ENCODE measurements at regions not wholly inside any gene's neighbourhood (a gene's known extent, or its start where the extent isn't known, plus 50 kb on each side); places are given as distances from the start of the nearest gene placed in this dataset.

DNA sequence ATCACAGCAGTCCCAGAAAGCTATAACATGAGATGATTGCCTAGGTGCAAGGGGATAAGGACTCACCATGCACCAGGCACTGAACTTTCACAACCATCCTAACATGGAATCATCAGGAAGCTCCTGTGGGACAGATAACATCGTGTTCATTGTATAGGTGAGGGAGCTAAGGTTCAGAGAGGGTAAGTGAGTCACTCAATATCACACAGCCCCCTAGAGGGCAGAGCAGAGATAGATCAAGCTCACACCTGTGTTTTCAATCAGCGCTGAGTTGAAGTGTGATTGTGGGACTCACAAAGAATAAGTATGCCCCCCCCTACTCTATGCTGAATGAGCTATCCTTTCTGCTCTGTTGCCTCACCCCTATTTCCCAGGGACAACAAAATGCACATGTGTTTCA lies 377.7 kb upstream of the ERCC4 start:
- DNase-seq (ENCODE audit: low spot score) = no peak
- in situ Hi-C loops (cut with MboI; ENCODE audit: low sequenced_read_pairs, unreplicated experiment) = no loop called here
- TF ChIP-seq, protein P1, sequence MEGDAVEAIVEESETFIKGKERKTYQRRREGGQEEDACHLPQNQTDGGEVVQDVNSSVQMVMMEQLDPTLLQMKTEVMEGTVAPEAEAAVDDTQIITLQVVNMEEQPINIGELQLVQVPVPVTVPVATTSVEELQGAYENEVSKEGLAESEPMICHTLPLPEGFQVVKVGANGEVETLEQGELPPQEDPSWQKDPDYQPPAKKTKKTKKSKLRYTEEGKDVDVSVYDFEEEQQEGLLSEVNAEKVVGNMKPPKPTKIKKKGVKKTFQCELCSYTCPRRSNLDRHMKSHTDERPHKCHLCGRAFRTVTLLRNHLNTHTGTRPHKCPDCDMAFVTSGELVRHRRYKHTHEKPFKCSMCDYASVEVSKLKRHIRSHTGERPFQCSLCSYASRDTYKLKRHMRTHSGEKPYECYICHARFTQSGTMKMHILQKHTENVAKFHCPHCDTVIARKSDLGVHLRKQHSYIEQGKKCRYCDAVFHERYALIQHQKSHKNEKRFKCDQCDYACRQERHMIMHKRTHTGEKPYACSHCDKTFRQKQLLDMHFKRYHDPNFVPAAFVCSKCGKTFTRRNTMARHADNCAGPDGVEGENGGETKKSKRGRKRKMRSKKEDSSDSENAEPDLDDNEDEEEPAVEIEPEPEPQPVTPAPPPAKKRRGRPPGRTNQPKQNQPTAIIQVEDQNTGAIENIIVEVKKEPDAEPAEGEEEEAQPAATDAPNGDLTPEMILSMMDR (IDR thresholded peaks at IDR 0.05; ENCODE audit: borderline replicate concordance, control extremely low read depth, extremely low read depth, insufficient read depth, missing control alignments) = no peak

DNA sequence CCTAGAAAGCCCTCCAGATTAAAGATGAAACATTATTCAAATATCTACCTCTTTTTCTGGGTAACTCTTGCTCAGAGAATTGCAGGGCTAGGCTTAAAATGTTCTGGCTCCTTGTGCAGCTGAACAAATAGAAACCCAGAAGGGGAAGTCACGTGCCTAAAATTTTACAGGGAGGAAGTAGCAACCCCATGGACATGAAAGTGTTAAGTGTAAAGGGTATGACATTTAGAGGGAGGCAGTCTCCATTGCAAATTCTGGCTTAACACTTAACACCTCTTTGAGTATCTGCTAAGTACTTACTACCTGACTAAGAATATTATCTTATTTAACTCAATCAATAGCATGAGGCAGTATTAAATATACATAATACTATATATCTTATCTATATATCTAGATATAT lies 376.1 kb upstream of the ERCC4 start:
- no peak for DNase-seq (ENCODE audit: low spot score)
- TF ChIP-seq, protein P1 (IDR thresholded peaks at IDR 0.05; ENCODE audit: borderline replicate concordance, control extremely low read depth, extremely low read depth, insufficient read depth, missing control alignments) = no peak
- in situ Hi-C loops (cut with MboI; ENCODE audit: low sequenced_read_pairs, unreplicated experiment) = no loop called here

DNA sequence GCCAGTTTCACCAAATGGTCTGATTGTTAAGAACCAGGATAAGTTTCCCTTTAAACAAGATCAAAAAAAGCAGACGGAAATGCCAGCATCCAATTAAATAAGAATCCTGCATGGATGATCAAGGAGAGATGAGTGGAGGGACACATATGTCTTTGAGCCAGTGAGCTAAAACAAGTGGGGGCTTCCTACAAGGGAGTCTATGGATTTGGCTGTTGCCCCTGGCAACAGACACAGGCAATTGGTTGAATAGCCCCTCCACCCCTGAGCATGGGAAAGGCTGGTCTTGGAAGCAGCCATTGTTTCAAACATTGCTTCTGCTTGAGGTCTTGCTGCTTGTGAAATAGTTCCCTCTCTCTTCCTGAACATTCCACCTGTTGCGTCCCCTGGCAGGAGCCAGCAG lies 374.7 kb upstream of the ERCC4 start:
- in situ Hi-C loops (cut with MboI; ENCODE audit: low sequenced_read_pairs, unreplicated experiment) = no loop called here
- DNase-seq (ENCODE audit: low spot score) = no peak
- TF ChIP-seq, protein P1 (IDR thresholded peaks at IDR 0.05; ENCODE audit: borderline replicate concordance, control extremely low read depth, extremely low read depth, insufficient read depth, missing control alignments) = no peak

DNA sequence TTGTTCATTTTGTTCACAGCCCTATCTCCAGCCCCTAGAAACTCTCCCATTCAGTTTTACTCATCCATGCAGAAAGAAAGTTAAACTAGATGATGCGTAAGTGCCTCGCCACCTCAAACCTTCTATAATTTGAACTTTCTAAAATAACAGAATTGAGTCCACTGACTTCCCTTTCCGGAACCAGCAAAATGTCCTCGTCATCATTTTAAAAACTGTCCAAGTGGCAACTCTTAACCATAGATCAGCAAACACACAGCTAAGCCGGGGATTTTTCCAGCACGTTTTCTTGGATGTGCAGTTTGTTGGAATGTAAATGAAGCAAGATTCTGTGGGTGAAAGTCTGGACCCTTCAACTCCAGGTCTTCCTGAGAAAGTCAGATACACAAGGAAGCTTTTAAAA lies 369.7 kb upstream of the ERCC4 start:
- in situ Hi-C loops (cut with MboI; ENCODE audit: low sequenced_read_pairs, unreplicated experiment) = no loop called here

DNA sequence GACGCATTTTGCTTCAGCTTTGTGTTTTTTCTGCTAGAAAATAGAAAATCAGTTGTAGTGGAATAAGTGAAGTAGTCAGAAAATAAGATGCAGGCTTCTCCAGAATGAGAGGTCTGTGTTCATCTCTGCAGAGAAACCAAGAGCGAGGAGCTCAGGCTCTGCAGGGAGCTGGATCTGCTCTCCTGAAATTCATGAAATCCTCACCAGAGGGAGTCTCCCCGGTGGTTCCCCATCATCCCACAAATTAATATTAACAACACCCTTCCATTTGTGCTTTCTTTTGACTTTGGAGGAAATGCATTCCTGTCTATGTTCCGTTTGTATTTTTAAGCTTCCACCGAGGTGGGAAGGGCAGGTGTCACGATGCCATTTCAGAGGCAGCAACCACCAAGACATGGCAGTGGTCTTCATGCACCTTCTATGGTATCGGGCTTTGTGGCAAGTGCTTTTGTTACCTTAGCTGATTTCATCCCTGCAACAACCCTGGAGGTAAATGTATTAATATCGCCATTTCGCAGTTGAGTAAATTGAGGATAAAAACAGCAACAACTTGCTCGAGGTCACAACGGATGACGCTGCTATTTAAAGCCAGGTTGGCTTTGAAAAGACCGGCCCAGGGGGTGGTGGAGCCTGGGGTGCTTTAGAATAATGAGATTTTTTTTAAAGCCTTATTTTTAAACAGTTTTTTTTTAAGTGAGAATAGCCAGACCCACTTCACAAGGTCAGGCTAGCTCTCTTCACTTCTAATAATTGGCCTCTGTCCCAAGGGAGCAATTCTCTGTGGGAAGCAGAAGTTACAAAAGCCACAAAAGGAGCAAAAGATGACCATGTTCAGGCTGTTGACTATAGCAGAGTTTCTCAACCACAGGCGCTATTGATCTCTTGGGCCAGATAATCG lies 367.6 kb upstream of the ERCC4 start:
- no peak for DNase-seq (ENCODE audit: low spot score)
- in situ Hi-C loops (cut with MboI; ENCODE audit: low sequenced_read_pairs, unreplicated experiment) = no loop called here

More for the DNA sequence above, 369.7 kb upstream of the ERCC4 start:
- DNase-seq (ENCODE audit: low spot score) = no peak
- TF ChIP-seq, protein P1 (IDR thresholded peaks at IDR 0.05; ENCODE audit: borderline replicate concordance, control extremely low read depth, extremely low read depth, insufficient read depth, missing control alignments) = no peak

DNA sequence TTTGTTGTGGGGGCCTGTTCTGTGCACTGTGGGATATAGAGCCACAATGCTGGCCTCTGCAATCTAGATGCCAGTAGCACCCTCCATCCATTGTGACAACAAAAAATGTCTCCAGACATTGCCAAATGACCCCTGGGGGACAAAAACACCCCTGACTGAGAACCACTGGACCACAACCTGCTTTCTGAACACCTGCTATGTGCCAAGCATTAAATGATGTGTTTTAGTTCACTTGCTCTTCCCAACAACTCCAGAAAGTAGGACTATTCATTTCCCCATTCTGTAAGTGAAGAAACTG lies 367.0 kb upstream of the ERCC4 start:
- no peak for DNase-seq (ENCODE audit: low spot score)
- in situ Hi-C loops (cut with MboI; ENCODE audit: low sequenced_read_pairs, unreplicated experiment) = no loop called here
- TF ChIP-seq, protein P1 (IDR thresholded peaks at IDR 0.05; ENCODE audit: borderline replicate concordance, control extremely low read depth, extremely low read depth, insufficient read depth, missing control alignments) = no peak

More for the DNA sequence above, 367.6 kb upstream of the ERCC4 start:
- TF ChIP-seq, protein P1 (IDR thresholded peaks at IDR 0.05; ENCODE audit: borderline replicate concordance, control extremely low read depth, extremely low read depth, insufficient read depth, missing control alignments) = no peak
